Upper lobe of right lung (tissue), 1 donor: ENCODE measurements at regions not wholly inside any gene's neighbourhood (a gene's known extent, or its start where the extent isn't known, plus 50 kb on each side); places are given as distances from the start of the nearest gene placed in this dataset.

Source experiments
- ATAC-seq: fragments of 200-7000 bp; cut with Tn5 transposase; one replicate; pipeline ENCODE4 v1.9.1; 2020; ENCODE audit warnings: mild to moderate bottlenecking, moderate library complexity
- DNase-seq: peaks from one replicate; pipeline ENCODE4 v3.0.0-alpha.2; 2020
- H3K27ac ChIP-seq: fragments of 200-600 bp; one replicate; pipeline ENCODE4 v1.8.0; 2022
- H3K27me3 ChIP-seq: fragments of 200-600 bp; one replicate; pipeline ENCODE4 v1.8.0; 2022; ENCODE audit warnings: mild to moderate bottlenecking
- H3K36me3 ChIP-seq: fragments of 200-600 bp; one replicate; pipeline ENCODE4 v1.8.0; 2022
- H3K4me1 ChIP-seq: fragments of 200-600 bp; one replicate; pipeline ENCODE4 v1.8.0; 2022
- H3K4me3 ChIP-seq: fragments of 200-600 bp; one replicate; pipeline ENCODE4 v1.8.0; 2022; ENCODE audit warnings: mild to moderate bottlenecking
- H3K9me3 ChIP-seq: fragments of 200-600 bp; one replicate; pipeline ENCODE4 v1.8.0; 2022
- intact Hi-C: fragments of 100-400 bp; cut with DNase I; formaldehyde crosslinking; loops from one replicate; pipeline ENCODE4 v1.11.0; 2022
- TF ChIP-seq, protein P1 (sequence below): fragments of 200-600 bp; IDR thresholded peaks from one replicate; pipeline ENCODE4 v1.8.0; 2022; ENCODE audit warnings: antibody characterized with exemption
- donor health status: DM: no; HTN: yes; CAD: no; lungs with severe emphysema.

DNA sequence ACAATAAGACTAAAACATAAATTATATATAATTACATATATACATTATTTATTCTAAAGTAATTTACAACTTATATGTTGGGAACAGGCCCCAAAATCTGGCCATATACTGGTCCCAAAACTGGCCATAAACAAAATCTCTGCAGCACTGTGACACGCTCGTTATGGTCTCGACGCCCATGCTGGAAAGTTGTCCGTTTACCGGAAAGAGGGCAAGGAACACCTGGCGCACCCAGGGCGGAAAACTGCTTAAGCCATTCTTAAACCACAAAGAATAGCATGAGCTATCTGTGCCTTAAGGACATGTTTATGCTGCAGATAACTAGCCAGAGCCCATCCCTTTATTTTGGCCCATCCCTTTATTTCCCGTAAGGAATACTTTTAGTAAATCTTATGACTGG, 164.9 kb downstream of the CENPW start:
- no peaks in the 10 kb centered on the region for H3K36me3 ChIP-seq
- H3K9me3 ChIP-seq, result no peaks in the 10 kb centered on the region
- DNase-seq (no peak), ATAC-seq (no peak)
- H3K27ac ChIP-seq, result no peak overlapping the region
- TF ChIP-seq, protein P1, sequence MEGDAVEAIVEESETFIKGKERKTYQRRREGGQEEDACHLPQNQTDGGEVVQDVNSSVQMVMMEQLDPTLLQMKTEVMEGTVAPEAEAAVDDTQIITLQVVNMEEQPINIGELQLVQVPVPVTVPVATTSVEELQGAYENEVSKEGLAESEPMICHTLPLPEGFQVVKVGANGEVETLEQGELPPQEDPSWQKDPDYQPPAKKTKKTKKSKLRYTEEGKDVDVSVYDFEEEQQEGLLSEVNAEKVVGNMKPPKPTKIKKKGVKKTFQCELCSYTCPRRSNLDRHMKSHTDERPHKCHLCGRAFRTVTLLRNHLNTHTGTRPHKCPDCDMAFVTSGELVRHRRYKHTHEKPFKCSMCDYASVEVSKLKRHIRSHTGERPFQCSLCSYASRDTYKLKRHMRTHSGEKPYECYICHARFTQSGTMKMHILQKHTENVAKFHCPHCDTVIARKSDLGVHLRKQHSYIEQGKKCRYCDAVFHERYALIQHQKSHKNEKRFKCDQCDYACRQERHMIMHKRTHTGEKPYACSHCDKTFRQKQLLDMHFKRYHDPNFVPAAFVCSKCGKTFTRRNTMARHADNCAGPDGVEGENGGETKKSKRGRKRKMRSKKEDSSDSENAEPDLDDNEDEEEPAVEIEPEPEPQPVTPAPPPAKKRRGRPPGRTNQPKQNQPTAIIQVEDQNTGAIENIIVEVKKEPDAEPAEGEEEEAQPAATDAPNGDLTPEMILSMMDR, result no peak
- intact Hi-C loops, result no loop called here
- H3K4me1 ChIP-seq, result no peaks in the 10 kb centered on the region
- H3K27me3 ChIP-seq, result no peaks in the 10 kb centered on the region
- H3K4me3 ChIP-seq, result no peak overlapping the region

DNA sequence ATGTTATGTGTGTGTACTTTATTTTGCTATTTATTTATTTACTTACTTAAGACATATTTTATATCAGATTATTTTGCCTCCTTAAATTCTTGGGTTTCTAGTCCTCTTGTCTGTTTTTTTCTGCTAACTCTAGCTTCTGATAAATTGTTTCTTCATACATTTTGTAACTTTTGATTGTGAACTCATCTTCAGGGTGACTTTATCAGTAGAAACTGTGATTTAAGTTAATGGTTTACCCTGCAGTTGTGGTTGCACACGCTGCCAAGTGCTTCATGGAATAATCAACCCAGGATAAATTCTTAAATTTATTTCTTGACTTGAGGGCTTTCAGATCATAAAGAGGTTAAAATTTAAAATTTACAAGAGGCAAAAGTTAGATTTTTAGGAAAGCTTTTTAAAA, 173.3 kb downstream of the CENPW start:
- TF ChIP-seq, protein P1, result no peak
- no peak overlapping the region for H3K4me3 ChIP-seq
- H3K9me3 ChIP-seq, result no peaks in the 10 kb centered on the region
- no peak for ATAC-seq
- no peaks in the 10 kb centered on the region for H3K36me3 ChIP-seq
- no peaks in the 10 kb centered on the region for H3K27me3 ChIP-seq
- DNase-seq, result no peak
- H3K27ac ChIP-seq, result no peak overlapping the region
- H3K4me1 ChIP-seq, result no peaks in the 10 kb centered on the region
- intact Hi-C loops, result no loop called here

DNA sequence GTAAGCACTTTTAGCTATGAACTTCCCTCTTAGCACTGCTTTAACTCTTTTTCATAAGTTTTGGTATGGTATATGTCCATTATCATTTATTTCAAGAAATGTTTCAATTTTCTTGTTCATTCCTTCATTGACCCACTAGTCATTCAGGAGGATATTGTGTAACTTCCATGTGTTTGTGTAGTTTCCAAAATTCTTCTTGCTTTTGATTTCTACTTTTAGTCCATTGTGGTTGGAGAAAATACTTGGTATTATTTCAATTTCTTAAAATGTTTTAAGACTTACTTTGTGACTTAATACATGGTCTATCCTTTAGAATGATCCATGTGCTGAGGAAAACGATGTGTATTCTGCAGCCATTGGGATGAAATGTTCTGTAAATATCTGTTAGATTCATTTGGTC, 176.5 kb downstream of the CENPW start:
- H3K27me3 ChIP-seq, result no peaks in the 10 kb centered on the region
- H3K4me1 ChIP-seq, result no peaks in the 10 kb centered on the region
- no peaks in the 10 kb centered on the region for H3K36me3 ChIP-seq
- intact Hi-C loops, result no loop called here
- ATAC-seq, result no peak
- no peak overlapping the region for H3K27ac ChIP-seq
- TF ChIP-seq, protein P1, result no peak
- H3K9me3 ChIP-seq, result no peaks in the 10 kb centered on the region
- no peak for DNase-seq
- H3K4me3 ChIP-seq, result no peak overlapping the region

DNA sequence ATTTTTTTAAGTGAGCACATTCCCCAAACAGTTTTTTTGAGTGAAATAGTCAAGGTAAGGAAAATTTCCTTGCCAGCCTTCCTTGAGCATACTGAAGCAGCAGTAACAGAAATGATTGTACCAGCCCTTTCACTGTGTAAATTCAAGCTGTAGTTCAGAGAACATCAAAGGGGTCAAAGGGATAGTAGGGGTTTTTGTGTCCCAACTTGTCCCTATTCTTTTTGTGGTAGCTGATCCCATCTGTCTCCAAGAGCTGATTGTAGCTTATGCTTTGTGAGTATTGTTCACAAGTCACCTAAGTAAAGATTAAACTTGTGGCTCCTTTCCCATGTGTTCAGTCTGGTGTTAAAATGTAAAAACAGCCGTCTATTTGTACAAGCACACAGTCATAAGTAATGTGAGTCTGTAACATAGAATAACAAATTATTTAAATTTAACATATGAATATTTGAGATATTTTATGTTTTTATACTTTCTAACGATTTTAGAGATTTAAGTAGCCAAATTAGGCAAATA, 185.0 kb downstream of the CENPW start:
- Histone ChIP-seq H3K4me3 (no peak overlapping the region), H3K27ac (no peak overlapping the region), H3K4me1 (no peaks in the 10 kb centered on the region), H3K36me3 (no peaks in the 10 kb centered on the region), H3K27me3 (no peaks in the 10 kb centered on the region), H3K9me3 (no peaks in the 10 kb centered on the region)
- ATAC-seq (no peak), DNase-seq (no peak)
- TF ChIP-seq, protein P1, result no peak
- intact Hi-C loops, result no loop called here

DNA sequence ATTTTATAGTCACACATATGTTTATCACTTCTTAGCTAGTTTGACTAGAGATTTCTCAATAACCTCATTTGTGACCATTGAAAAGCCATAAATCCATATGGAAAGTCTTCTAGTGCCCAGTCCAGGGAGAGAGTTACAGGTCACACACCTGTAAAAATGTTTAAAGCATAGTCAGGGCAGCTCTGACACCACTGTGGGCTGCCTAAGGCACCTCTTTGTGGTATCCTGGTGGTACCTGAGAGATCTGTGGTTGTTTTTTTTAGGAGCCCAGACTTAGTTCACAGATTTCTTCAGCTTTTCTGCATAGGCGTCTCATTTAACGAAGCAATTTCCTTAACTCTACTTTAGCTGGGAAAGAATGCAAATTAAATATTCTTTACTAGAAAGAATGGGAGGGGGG, 186.6 kb downstream of the CENPW start:
- Histone ChIP-seq H3K9me3 (no peaks in the 10 kb centered on the region), H3K36me3 (no peaks in the 10 kb centered on the region), H3K4me1 (no peaks in the 10 kb centered on the region), H3K27ac (no peak overlapping the region), H3K4me3 (no peak overlapping the region), H3K27me3 (no peaks in the 10 kb centered on the region)
- DNase-seq, result no peak
- intact Hi-C loops, result no loop called here
- no peak for ATAC-seq
- TF ChIP-seq, protein P1, result no peak

DNA sequence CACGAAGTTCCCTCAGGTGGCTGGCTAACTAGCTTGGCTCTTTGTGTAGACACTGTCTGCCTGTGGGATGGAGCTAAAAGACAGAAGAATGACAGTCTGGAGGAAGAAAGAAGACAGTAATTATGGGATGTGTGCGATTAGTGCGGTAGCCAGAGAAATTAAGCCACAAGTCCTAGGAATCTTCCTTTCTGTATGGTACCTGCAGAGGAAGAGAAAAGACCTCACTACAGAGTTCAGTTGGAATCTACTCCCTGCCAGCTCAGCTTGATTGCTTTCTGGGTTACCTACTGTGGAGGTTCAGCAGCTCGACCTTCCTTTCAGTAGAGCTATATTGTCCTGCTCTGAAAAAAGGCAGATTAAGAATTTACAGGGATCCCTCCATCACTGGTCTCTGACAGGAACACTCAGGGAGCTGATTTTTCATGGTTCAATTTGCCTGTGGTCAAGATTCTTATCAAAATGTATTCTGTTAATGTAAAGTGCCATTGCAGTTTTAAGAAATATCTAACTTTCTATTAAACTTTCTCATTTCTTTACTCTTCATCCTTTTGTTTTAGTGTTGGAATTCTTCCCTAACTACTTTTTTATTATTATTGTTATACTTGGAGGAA, 187.2 kb downstream of the CENPW start:
- intact Hi-C loops, result no loop called here
- Histone ChIP-seq H3K4me1 (no peaks in the 10 kb centered on the region), H3K36me3 (no peaks in the 10 kb centered on the region), H3K4me3 (no peak overlapping the region), H3K9me3 (no peaks in the 10 kb centered on the region), H3K27me3 (no peaks in the 10 kb centered on the region), H3K27ac (no peak overlapping the region)
- ATAC-seq (no peak), DNase-seq (no peak)
- TF ChIP-seq, protein P1, result no peak
